ENCODE measurements at regions not wholly inside any gene's neighbourhood (a gene's known extent, or its start where the extent isn't known, plus 50 kb on each side); places are given as distances from the start of the nearest gene placed in this dataset.

DNA sequence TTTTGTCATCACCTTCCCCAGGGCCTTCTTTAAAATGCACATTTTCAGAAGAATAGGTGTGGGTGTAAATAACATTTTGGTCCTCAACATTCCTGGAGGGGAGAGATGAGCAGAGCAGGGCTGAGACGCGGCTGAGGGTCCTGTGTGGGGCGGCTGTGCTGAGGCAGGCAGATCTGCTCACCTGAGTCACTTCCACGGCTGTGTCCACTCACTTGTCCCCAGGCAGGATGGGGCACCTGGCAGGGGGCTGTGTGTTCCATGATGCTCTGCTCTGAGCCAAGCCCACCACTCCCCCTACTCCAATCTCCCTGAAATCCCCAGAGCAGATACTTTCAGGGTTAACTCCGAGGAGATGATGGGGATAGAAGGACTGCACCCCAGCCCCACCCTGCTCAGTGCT lies 93.8 kb downstream of the GLRX3 start:
- FAIRE-seq (no peak), DNase-seq (ENCODE audit: low read depth) (no peak)
- TF ChIP-seq, protein P1, sequence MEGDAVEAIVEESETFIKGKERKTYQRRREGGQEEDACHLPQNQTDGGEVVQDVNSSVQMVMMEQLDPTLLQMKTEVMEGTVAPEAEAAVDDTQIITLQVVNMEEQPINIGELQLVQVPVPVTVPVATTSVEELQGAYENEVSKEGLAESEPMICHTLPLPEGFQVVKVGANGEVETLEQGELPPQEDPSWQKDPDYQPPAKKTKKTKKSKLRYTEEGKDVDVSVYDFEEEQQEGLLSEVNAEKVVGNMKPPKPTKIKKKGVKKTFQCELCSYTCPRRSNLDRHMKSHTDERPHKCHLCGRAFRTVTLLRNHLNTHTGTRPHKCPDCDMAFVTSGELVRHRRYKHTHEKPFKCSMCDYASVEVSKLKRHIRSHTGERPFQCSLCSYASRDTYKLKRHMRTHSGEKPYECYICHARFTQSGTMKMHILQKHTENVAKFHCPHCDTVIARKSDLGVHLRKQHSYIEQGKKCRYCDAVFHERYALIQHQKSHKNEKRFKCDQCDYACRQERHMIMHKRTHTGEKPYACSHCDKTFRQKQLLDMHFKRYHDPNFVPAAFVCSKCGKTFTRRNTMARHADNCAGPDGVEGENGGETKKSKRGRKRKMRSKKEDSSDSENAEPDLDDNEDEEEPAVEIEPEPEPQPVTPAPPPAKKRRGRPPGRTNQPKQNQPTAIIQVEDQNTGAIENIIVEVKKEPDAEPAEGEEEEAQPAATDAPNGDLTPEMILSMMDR (IDR thresholded peaks at IDR 0.05; ENCODE audit: insufficient read depth, low read length, severe bottlenecking): no peak
- H3K4me3 ChIP-seq (ENCODE audit: low read depth, low read length): no peak overlapping the region
- no peaks in the 10 kb centered on the region for H3K36me3 ChIP-seq (ENCODE audit: control insufficient read depth, insufficient read depth, low read length)
- H3K27me3 ChIP-seq (ENCODE audit: control insufficient read depth, insufficient read depth, low read length): no peaks in the 10 kb centered on the region

DNA sequence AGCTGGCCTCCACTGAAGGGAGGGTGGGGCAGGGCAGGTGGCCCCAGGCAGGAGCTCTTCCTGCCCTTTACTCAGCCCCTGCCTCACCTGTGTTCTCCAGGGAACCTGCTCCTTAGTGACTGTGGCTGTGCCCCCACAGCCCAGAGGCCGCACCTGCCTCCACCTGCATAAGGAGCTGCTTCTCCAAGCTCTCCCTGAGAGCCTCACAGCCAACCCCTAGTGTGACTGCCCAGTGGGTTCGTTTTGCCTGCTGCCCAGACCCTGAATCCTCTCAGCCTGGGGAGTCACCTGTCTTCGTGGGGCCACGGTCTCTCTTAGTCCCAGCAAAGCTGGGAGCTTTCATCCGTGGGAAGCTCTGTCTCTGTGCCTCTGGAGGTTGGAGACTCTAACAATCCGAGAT lies 94.4 kb downstream of the GLRX3 start:
- DNase-seq (ENCODE audit: low read depth) (no peak), FAIRE-seq (no peak)
- Histone ChIP-seq H3K36me3 (ENCODE audit: control insufficient read depth, insufficient read depth, low read length) (no peaks in the 10 kb centered on the region), H3K27me3 (ENCODE audit: control insufficient read depth, insufficient read depth, low read length) (no peaks in the 10 kb centered on the region), H3K4me3 (ENCODE audit: low read depth, low read length) (no peak overlapping the region)
- TF ChIP-seq, protein P1 (IDR thresholded peaks at IDR 0.05; ENCODE audit: insufficient read depth, low read length, severe bottlenecking): no peak

DNA sequence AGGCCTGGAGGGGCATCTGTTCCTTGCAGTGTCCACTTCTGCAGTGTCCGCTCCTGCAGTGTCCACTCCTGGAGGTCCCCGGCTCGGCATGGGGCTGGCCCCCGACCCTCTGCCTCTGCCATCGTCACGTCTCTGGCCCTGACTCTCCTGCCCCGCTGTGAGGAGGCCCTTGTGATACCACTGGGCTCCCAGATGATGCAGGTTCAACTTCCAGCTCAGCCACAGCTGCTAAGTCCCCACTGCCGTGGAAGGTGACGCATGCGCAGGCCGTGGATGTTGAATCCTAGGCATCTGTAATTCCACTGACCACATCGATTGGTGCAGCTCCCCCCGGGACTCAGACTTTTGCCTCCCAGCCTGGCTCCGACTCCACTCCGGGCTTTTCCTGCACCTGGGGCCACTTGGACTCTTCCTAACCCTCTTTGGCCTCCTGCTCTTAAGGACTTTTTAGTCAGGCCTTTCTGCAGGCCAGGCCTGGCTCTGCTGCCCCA lies 95.1 kb downstream of the GLRX3 start:
- Histone ChIP-seq H3K4me3 (ENCODE audit: low read depth, low read length) (no peak overlapping the region), H3K36me3 (ENCODE audit: control insufficient read depth, insufficient read depth, low read length) (no peaks in the 10 kb centered on the region), H3K27me3 (ENCODE audit: control insufficient read depth, insufficient read depth, low read length) (no peaks in the 10 kb centered on the region)
- no peak for FAIRE-seq
- TF ChIP-seq, protein P1 (IDR thresholded peaks at IDR 0.05; ENCODE audit: insufficient read depth, low read length, severe bottlenecking): no peak
- DNase-seq (ENCODE audit: low read depth): no peak

DNA sequence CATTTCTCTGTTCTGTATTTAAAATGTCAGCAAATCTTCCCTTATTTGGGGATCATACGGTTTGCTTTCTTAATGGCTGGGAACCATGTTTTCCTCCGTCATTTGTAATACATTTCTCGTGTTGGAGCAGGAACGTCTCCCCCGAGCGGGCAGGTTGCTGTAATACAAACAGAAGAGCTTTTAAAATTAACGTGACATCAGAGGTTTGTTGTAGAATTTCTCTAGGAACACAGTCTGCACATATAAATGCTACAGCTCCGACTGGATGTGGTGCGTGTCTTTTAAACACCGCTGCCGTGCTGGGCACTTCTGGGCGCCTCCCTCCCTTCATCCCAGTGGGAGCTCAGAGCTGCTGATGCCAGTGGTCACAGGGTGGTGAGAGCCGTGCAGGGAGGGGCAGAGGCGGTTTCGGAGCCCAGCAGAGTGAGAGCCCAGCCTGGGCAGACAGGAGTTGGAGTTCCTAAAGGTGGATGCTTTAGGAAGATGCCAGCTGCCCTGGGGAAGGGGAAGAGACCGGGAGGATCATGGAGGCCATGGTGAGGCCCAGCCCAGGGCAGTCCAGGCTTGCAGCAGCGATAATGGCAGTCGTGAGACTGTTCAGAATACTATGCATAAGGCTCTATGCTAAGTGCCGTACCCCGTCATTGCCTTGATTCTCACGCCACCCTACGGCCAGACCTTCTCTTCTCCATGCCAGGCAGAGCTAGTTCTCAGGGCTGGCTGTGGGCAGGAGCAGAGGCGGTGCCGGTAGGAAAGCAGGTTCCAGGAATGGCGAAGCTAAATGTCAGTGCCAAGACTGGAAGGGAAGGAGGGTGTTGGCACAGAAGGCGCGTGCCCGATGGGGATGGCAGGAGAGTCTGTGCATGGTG lies 96.2 kb downstream of the GLRX3 start:
- Histone ChIP-seq H3K36me3 (ENCODE audit: control insufficient read depth, insufficient read depth, low read length) (no peaks in the 10 kb centered on the region), H3K27me3 (ENCODE audit: control insufficient read depth, insufficient read depth, low read length) (no peaks in the 10 kb centered on the region), H3K4me3 (ENCODE audit: low read depth, low read length) (no peak overlapping the region)
- FAIRE-seq (no peak), DNase-seq (ENCODE audit: low read depth) (no peak)
- TF ChIP-seq, protein P1 (IDR thresholded peaks at IDR 0.05; ENCODE audit: insufficient read depth, low read length, severe bottlenecking): no peak

DNA sequence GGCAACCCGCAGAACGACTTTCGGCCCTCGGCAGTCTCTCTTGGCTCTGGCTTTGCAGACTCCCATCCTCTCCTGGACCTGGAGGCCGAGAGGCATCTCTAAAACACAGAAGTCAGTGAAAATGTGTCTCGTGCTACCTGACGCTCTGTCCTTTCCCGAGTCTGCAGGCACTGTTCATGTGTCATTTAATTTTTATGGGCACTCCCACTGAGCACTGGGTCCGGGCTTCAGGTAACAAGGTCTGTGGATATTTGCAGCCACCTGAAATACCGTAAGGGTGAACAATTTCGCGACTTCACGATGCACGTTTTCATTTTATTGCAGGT lies 96.8 kb downstream of the GLRX3 start:
- no peak for FAIRE-seq
- Histone ChIP-seq H3K36me3 (ENCODE audit: control insufficient read depth, insufficient read depth, low read length) (no peaks in the 10 kb centered on the region), H3K4me3 (ENCODE audit: low read depth, low read length) (no peak overlapping the region), H3K27me3 (ENCODE audit: control insufficient read depth, insufficient read depth, low read length) (no peaks in the 10 kb centered on the region)
- DNase-seq (ENCODE audit: low read depth): no peak
- TF ChIP-seq, protein P1 (IDR thresholded peaks at IDR 0.05; ENCODE audit: insufficient read depth, low read length, severe bottlenecking): no peak

DNA sequence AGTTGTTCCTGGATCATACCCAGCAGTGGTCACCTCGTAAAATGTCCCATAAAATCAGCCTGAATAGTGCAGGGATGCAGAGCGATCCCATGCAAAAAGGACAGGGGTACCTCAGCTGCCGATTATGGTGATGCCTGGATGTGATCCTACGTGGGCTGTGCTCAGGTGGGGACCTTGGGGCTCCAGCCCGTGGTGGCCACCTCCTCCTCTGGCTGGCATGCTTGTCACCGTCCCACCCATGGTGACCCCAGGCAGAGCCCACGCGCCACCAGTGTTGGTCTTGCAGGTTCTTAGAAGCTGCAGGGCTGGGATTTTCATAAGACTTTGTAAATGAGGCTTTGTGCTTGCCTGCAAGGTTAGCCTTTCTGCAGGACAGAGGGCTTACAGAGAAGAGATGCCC lies 97.2 kb downstream of the GLRX3 start:
- Histone ChIP-seq H3K36me3 (ENCODE audit: control insufficient read depth, insufficient read depth, low read length) (no peaks in the 10 kb centered on the region), H3K27me3 (ENCODE audit: control insufficient read depth, insufficient read depth, low read length) (no peaks in the 10 kb centered on the region), H3K4me3 (ENCODE audit: low read depth, low read length) (no peak overlapping the region)
- FAIRE-seq: no peak
- TF ChIP-seq, protein P1 (IDR thresholded peaks at IDR 0.05; ENCODE audit: insufficient read depth, low read length, severe bottlenecking): no peak
- DNase-seq (ENCODE audit: low read depth): no peak

Data from bronchial epithelial cell (primary cell).